GM21786 (cell line): ENCODE measurements at regions not wholly inside any gene's neighbourhood (a gene's known extent, or its start where the extent isn't known, plus 50 kb on each side); places are given as distances from the start of the nearest gene placed in this dataset.

Experiments used
- ATAC-seq: cut with Tn5 transposase; IDR thresholded peaks from one replicate; pipeline ENCODE4 v1.9.1; 2021; ENCODE audit not compliant: unreplicated experiment

- no peak for ATAC-seq
These were observed 865.4 kb downstream of the TLE4 start for GRCh38 chr9:80437091-80437640.

DNA sequence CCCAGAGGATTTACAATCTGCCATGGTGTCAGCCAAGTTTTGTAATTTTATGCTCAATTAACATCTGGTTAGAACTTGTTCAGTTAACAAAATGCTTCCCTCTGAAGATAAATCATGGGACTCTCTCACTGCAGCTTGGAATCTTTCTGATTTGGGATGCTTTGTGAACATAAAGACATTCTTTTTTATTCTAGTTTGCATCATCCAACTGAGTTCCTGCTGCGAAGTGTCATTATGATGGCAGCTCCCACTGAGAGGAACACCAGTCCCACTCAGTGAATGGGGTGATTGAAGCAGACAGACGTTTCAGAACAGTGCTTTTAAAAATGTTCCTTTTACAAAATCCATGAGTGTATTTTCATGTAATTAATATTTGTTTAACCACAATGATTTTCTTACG, 863.8 kb downstream of the TLE4 start:
- ATAC-seq = no peak

GRCh38 chr9:80426992-80427391, 855.2 kb downstream of the TLE4 start:
- ATAC-seq = no peak

GRCh38 chr9:80417211-80417773, 845.5 kb downstream of the TLE4 start:
- no peak for ATAC-seq

GRCh38 chr9:80410106-80410505, 838.3 kb downstream of the TLE4 start:
- no peak for ATAC-seq

DNA sequence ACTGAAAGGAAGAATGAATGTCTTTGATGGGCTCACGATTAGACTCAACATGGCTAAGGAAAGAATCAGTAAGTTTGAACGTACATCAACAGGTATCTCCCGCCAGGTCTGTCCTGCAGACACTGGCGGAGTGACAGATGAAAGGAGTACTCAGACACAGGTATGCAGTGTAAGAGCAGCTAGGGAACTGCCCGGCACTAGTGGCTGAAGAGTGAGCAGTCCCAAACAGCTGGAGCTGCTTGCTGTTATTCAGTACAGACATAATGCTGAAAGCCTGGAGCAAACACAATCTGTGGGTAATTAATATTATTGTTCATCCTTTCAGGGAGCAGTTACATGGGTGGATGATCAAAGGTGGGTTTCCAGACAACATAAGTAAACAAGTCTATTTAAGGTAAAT, 835.5 kb downstream of the TLE4 start:
- ATAC-seq = no peak

GRCh38 chr9:80401243-80401642, 829.5 kb downstream of the TLE4 start:
- no peak for ATAC-seq

DNA sequence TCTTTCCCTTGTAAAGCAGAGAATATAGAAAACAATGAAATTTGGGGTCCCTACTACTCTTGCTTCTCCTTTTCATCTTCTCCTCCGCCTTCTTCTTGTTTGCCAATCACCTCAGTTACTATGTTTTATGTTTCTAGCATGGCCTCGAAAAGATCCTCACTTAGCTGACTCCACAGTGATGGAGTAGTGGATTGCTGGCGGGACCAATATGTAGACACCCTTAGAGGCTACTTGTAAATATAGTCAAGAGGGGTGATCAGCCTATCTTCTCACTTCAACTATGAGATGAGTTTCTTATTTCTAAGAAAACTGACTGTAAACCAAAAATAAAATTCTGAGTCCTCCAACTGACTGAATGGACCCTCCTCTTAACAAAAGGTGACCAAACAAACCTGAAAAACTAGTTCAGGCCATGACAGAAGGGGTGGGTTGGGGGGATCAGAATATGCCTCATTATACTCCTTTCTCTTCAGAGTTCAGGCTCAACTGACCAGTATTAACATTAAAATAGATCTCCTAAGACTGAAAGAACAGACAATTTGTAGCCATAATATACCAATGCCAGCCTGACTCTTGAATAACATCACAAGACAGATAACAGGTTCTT, 829.0 kb downstream of the TLE4 start:
- no peak for ATAC-seq

GRCh38 chr9:80399606-80400005, 827.8 kb downstream of the TLE4 start:
- no peak for ATAC-seq

DNA sequence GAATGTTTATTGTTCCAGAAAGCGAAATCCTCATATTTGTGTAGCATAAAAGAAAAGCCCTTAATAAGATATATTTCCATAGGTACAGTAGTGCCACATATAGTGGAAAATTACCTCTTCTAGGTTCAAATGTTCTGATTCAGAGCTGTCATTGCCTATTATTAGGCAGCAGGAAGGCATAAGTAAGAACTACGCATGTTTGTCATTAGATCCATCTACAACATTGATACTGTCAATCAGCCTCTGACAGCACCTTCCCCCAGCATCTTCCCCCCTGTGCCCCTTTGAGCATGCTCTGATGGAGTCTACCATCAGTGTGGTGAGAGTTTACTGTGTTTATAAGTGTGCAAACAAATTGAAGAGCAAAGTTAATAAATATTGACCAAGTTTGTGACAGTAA, 816.1 kb downstream of the TLE4 start:
- ATAC-seq = no peak

GRCh38 chr9:80385246-80385645, 813.5 kb downstream of the TLE4 start:
- ATAC-seq = no peak

DNA sequence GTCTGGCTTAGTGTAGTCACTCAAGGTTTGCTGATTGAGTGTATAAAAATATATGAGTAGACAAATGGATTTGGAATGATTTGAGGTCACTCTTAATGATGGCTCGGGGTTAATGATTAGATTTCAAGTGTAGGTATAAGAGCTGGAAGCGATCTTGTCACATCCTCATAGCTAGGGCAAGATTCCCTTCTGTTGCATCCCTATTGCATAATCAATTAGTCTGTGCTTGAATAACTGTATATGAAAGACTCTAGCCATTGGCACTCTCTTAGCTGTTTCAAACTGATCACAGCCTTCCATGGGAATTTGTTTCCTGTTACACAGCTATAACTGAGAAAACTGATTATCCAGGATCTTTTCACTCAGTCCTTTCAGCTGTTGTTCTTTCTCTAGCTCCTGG, 811.6 kb downstream of the TLE4 start:
- no peak for ATAC-seq

- ATAC-seq = no peak
These were observed 810.6 kb downstream of the TLE4 start for GRCh38 chr9:80382211-80382891.

- no peak for ATAC-seq
These were observed 808.5 kb downstream of the TLE4 start for GRCh38 chr9:80380301-80380700.

DNA sequence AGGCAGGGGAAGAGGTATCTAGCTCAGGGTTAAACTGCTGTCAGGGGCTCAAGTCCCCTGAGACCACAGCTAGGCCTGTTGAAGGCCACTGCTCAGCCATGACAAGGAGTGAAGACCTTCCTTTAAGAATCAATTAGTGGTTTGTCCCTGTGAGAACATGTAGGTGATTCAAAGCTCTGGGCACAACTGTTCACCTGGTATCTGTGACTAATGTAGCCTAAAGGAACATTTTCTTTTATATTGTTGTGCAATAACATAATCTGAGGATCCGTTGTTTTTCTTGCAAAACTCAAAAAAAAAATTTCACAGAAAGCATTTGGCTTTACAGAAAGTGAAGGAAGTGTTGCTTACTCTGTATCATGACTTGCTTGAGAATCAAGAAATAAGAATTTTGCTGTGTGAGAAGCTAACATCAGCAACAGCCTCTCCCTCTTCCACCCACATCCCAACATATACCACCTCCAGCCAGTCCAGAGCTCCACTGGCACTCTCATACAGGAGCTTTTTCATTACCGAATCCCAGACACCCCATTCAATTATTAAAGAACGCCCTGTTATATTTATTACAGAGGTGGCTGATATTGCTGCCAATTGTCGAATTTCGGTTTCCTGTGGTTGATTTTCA, 807.0 kb downstream of the TLE4 start:
- no peak for ATAC-seq

DNA sequence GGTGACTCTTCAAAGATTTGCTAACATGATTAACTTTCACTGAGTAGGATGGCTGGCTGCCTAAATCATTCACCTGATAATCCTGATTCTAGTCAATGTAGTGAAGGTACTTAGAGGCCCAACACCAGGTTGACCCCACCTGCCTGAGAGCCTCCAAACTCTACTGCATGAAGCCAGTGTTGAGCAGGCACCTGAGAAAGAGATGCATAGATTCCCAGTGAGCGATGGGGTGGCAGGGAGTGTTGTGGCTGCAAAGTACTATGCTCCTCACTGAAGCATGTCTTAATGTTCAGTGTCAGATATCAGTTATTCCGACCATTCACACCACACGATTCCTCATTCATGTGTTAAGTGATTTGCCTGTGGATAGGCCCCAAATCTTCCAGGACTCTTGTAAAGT, 804.4 kb downstream of the TLE4 start:
- no peak for ATAC-seq

DNA sequence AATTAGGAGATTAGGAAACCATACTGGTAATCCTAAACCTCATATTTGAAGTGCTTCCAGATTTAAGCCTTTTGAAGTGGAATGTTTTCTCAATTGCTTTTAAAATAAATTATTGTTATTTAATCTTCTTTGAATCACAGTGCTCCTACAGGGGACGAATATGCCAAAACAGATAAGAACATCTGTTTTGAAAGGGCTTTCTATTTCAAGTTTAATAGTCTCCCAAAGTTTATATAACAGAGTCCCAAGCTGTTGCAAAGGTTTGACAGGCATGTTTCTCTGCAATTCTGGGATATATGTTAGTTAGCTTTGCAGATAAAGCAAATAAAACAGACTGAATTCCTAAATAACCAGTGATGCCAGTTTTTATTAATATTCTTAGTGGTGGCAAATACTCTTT, 803.7 kb downstream of the TLE4 start:
- no peak for ATAC-seq

GRCh38 chr9:80369641-80370040, 797.9 kb downstream of the TLE4 start:
- ATAC-seq = no peak

GRCh38 chr9:80366626-80367025, 794.9 kb downstream of the TLE4 start:
- no peak for ATAC-seq

GRCh38 chr9:80359941-80360881, 788.4 kb downstream of the TLE4 start:
- no peak for ATAC-seq

DNA sequence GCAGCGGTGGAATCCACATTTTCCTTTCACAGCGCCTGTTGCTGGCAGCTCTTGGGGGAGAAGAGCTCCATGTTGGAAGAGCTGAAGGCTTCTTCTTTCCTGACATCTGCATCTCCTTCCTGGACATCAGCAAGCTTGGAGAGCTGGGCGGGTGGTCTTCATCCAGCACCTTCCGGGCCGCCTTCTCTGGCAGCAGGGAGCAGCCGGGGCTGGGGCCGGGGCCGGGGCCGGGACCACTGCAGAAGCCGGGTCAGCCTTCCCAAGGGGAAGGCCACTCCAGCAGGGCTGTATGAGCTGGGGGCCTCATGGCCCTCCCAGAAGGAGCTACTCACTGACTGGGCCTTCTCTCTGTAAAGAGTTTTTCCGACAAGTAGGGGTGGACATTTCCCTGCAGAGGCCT, 787.5 kb downstream of the TLE4 start:
- ATAC-seq = no peak
